Amygdala (tissue), 56 donors: ENCODE measurements at regions not wholly inside any gene's neighbourhood (a gene's known extent, or its start where the extent isn't known, plus 50 kb on each side); places are given as distances from the start of the nearest gene placed in this dataset.
"Not testable (repeated sequence)": the region's sequence is repeated elsewhere in the genome, so short reads cannot be mapped to it uniquely, and the experiment has no call there.

Source experiments
- DNase-seq, 56 donors: peaks; one replicate each; lab custom pipeline; 2025; lab: John Stamatoyannopoulos, UW

- no peak for DNase-seq
Measured at GRCh38 chr2:184162426-184162825, 435.9 kb upstream of the ZNF804A start.

DNA sequence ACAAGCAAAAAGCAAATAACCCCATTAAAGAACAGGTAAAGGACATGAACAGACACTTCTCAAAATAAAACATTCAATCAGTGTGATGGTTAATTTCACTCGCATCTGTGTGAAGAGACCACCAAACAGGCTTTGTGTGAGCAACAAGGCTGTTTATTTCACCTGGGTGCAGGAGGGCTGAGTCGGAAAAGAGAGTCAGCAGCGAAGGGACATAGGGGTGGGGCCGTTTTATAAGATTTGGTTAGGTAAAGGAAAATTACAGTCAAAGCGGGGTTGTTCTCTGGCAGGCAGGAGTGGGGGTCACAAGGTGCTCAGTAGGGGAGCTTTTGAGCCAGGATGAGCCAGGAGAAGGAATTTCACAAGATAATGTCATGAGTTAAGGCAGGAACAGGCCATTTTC, 429.5 kb upstream of the ZNF804A start:
- DNase-seq: not testable (repeated sequence)

DNA sequence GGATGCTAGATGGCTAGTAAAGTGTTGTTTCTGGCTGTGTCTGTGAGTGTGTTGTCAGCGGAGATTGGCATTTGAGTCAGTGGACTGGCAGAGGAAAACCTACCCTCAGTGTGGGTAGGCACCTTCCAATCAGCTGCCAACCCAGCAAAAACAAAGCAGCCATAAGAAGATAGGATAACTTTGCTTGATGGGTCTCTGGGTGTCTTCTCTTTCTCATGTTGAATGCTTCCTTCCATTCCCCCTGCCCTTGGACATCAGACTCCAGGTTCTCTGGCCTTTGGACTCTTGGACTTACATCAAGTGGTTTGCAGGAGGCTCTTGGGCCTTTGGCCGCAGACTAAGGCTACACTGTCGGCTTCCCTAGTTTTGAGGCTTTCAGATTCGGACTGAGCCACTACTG, 429.0 kb upstream of the ZNF804A start:
- DNase-seq: no peak

- DNase-seq: no peak
Measured at GRCh38 chr2:184174493-184175104, 423.7 kb upstream of the ZNF804A start.

- DNase-seq: no peak
Measured at GRCh38 chr2:184178229-184178628, 420.1 kb upstream of the ZNF804A start.

DNA sequence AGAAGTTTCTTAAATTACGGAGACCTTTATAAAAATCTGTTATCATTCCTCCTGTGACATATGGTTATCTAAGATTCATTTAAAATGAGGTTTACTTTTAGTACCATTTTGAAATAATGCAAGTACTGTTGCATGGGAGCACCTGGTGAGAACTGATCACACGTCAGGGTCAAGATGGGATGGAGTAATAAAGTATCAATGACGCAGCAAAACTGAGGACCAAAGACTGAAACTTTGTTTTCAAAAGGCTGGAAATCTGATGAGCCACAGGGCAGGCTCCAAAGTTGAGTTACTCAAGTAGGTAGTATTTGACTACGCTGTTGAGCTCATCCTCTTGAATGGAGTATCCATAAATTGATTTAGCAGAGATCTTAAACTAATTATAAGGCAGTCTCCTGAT, 411.9 kb upstream of the ZNF804A start:
- no peak for DNase-seq

- no peak for DNase-seq
Measured at GRCh38 chr2:184187421-184187971, 410.8 kb upstream of the ZNF804A start.

- no peak for DNase-seq
Measured at GRCh38 chr2:184190725-184191124, 407.6 kb upstream of the ZNF804A start.

DNA sequence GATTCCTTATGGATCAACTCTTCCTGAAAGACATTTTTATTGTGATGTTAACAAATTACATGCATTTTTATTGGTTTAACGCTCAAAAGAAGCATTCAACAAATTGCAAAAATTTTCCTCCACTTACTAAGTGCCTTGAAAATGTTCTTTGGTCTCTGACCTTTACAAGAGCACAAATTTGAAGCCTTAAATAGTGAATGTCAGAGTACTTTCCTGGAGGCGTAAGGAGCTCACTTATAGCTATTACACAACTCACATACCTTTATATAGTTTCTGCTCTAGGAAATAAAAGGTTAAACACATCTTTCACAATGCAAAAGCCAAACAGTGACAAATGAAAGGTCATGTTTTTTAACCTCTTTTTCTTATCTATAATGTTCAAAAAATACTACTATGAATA, 405.7 kb upstream of the ZNF804A start:
- DNase-seq: no peak

DNA sequence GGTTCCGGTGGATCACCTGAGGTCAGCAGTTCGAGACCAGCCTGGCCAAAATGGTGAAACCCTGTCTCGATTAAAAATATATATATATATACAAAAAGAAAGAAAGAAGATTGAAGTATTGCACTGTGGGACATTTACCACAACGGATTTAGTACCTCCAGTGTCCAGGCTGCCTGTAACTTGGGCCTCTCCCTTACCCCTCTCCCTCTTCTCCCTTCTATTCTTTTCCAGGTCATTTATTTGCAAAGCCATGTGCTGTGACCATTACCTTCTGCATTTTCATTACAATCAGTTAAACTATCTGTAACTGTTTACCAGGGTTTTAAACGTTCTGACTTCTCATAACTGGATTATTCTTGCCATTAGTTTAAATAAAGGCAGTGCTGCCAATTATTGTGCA, 400.9 kb upstream of the ZNF804A start:
- DNase-seq: no peak

GRCh38 chr2:184198791-184199190, 399.5 kb upstream of the ZNF804A start:
- DNase-seq: not testable (repeated sequence)

DNA sequence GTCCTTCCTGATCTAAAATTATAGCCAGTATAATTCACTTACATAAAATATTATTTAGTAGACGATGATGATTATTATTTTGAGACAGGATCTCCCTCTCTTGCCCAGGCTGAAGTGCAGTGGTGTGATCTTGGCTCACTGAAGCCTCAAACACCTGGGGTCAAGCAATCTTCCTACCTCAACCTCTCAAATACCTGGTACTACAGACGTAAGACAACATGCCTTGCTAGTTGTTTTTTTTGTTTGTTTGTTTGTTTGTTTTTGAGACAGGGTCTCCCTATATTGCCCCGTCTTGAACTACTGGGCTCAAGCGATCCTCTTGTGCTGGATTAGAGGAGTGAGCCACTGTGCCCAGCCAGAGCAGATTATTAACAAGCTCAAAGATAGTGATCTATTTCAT, 399.1 kb upstream of the ZNF804A start:
- DNase-seq: no peak

- no peak for DNase-seq
Measured at GRCh38 chr2:184201246-184201645, 397.1 kb upstream of the ZNF804A start.

GRCh38 chr2:184203661-184204060, 394.7 kb upstream of the ZNF804A start:
- no peak for DNase-seq

DNA sequence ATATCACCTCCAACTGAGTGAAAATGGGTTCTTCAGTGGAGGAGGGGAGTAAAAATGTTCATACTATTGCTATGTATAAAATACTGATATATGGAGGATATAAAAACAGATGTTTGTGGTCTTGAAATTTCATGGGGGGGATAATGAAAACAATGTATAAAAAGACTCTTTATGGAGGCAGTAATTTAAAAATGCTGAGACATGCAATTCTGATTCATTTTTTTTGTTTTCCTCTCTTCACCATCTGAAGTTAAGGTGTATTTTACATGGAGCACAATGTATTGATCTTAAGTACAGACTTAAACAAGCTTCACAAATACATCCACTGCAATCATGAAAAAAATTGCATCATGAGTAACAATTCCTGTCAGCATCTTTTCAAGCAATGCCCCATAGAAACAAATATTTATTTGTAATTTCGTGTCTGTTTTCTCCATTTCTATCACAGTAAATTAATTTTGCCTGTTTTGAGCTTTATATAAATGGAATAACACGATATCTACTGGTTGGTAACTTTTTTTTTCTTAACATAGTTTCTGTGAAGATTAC, 393.2 kb upstream of the ZNF804A start:
- DNase-seq: no peak

- DNase-seq: no peak
Measured at GRCh38 chr2:184206045-184206444, 392.3 kb upstream of the ZNF804A start.

DNA sequence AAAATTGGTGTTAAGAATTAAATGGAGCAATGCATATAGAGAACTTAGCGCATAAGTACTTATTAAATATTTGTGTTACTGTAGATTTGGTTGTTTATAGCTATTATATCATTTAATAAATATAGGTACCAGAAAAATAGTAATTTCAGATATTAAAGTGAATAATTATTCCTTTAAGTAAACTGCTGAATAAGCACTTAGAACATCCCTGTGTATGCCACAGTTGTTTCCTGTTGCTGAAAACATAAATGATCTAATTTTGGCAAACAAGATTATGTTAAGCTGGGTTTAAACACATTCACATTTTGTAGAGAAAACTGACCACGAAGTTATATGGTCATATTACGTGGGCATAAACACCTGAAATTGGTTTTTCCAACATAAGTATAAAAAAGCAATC, 388.0 kb upstream of the ZNF804A start:
- DNase-seq: no peak

GRCh38 chr2:184215745-184216144, 382.6 kb upstream of the ZNF804A start:
- DNase-seq: no peak

GRCh38 chr2:184256611-184257010, 341.7 kb upstream of the ZNF804A start:
- DNase-seq: no peak

DNA sequence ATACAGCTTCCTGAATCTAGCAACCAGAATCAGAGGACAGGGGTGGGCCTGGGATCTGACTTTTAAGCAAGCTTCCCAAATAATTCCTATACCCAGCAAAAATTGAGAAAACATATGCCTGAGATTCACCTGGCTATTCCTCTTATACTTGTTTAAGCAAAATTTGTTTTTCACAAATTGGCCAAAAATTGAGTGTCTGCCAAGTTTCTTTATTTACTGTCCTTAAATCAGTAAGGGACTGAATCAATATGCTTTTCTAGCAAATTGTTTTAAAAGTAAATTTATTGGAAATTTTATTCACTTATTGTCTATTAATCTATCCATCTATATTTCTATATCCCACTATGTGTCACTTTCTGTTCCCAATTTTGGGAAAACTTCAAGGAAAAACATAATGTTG, 337.0 kb upstream of the ZNF804A start:
- no peak for DNase-seq

DNA sequence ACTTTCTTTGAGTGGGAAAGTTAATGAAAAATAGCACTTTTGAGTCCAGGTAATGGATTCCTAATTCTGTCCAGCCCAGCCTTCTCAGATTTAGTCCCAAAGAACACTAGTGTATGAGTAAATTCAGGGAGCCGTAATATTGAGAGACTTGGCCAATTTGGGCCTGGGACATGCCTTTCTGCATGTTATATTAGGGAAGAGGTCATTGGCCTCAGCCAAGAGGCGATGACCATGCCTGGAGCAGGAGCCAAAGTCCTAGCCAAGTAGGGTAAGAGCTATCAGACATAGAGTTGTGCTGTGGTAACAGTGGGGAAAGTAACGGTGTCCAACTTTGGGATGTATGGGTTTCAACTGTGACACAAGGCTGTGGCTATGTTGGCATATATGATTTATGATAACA, 336.5 kb upstream of the ZNF804A start:
- DNase-seq: no peak

DNA sequence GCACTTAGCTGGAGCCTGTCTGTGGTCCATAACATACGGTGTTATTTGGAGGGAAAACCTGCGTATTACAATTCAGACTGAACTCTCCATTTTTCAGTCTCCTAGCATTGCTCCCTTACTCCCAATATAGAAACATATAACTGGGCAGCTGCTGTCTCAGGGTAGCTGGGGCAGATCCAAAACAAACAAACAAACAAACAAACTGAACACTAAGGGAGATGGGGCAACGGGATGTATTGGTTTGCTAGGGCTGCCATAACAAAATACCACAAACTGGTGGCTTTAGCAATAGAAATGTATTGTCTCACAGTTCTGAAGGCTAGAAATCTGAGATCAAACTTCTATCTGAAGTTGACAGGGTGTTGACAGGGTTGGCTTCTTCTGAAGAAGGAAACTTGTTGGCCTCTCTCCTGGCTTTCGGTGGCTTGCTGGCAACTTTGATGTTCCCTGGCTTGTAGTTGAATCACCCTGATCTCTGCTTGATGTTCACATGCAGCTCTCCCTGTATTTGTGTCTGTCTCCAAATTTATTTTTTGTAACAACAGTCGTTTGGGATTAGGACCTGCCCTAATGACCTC, 329.3 kb upstream of the ZNF804A start:
- no peak for DNase-seq
